HG02623 (cell line): ENCODE measurements at regions not wholly inside any gene's neighbourhood (a gene's known extent, or its start where the extent isn't known, plus 50 kb on each side); places are given as distances from the start of the nearest gene placed in this dataset.
"Not testable (repeated sequence)": the region's sequence is repeated elsewhere in the genome, so short reads cannot be mapped to it uniquely, and the experiment has no call there.

Source experiments
- ATAC-seq: cut with Tn5 transposase; IDR thresholded peaks from one replicate; pipeline ENCODE4 v1.9.1; 2021; ENCODE audit warnings: moderate library complexity; ENCODE audit not compliant: unreplicated experiment

- ATAC-seq: no peak
These were observed 148.5 kb downstream of the TXNL1 start for GRCh38 chr18:56489893-56490292.

- ATAC-seq: no peak
These were observed 149.7 kb downstream of the TXNL1 start for GRCh38 chr18:56488739-56489138.

GRCh38 chr18:56487801-56488200 lies 150.6 kb downstream of the TXNL1 start:
- no peak for ATAC-seq

GRCh38 chr18:56483386-56483785 lies 155.0 kb downstream of the TXNL1 start:
- no peak for ATAC-seq

- ATAC-seq: not testable (repeated sequence)
These were observed 155.6 kb downstream of the TXNL1 start for GRCh38 chr18:56482813-56483212.

GRCh38 chr18:56481751-56482150 lies 156.6 kb downstream of the TXNL1 start:
- ATAC-seq: no peak

- ATAC-seq: no peak
These were observed 158.6 kb downstream of the TXNL1 start for GRCh38 chr18:56479841-56480240.

- ATAC-seq: no peak
These were observed 163.1 kb downstream of the TXNL1 start for GRCh38 chr18:56475250-56475649.

- no peak for ATAC-seq
These were observed 164.9 kb downstream of the TXNL1 start for GRCh38 chr18:56473400-56474024.

GRCh38 chr18:56470406-56471351 lies 167.7 kb downstream of the TXNL1 start:
- no peak for ATAC-seq

GRCh38 chr18:56469582-56469981 lies 168.8 kb downstream of the TXNL1 start:
- ATAC-seq: no peak

GRCh38 chr18:56468396-56468795 lies 170.0 kb downstream of the TXNL1 start:
- no peak for ATAC-seq

GRCh38 chr18:56462276-56462675 lies 176.1 kb downstream of the TXNL1 start:
- no peak for ATAC-seq

GRCh38 chr18:56461151-56461550 lies 177.2 kb downstream of the TXNL1 start:
- no peak for ATAC-seq

GRCh38 chr18:56460581-56460980 lies 177.8 kb downstream of the TXNL1 start:
- ATAC-seq: no peak

GRCh38 chr18:56458770-56459712 lies 179.4 kb downstream of the TXNL1 start:
- ATAC-seq: no peak

GRCh38 chr18:56455874-56456273 lies 182.5 kb downstream of the TXNL1 start:
- ATAC-seq: no peak

- ATAC-seq: no peak
These were observed 183.3 kb downstream of the TXNL1 start for GRCh38 chr18:56455141-56455540.

GRCh38 chr18:56453631-56454030 lies 184.8 kb downstream of the TXNL1 start:
- ATAC-seq: no peak

- ATAC-seq: no peak
These were observed 187.2 kb downstream of the TXNL1 start for GRCh38 chr18:56451188-56451587.

GRCh38 chr18:56448751-56449150 lies 189.6 kb downstream of the TXNL1 start:
- ATAC-seq: no peak
